Prostate gland (tissue), 2 donors: ENCODE measurements at regions not wholly inside any gene's neighbourhood (a gene's known extent, or its start where the extent isn't known, plus 50 kb on each side); places are given as distances from the start of the nearest gene placed in this dataset.

ENCODE experiments used
- POLR2A ChIP-seq: fragments of 450-650 bp; IDR thresholded peaks from one replicate; pipeline ENCODE4 v1.6.1; 2016; ENCODE audit warnings: antibody characterized with exemption, mild to moderate bottlenecking
- POLR2AphosphoS5 ChIP-seq: sonication (generic); formaldehyde crosslinking; IDR thresholded peaks from one replicate; pipeline ENCODE4 v1.6.1; 2017; ENCODE audit warnings: antibody characterized with exemption
- TF ChIP-seq, protein P1 (sequence below), 4 experiments: fragments of 200-600 bp in 2 of 4; fragments of 450-650 bp in 2 of 4; sonication (generic) in 2 of 4; IDR thresholded peaks; 1 replicate in 3 of 4; 2 replicates in 1 of 4; pipeline ENCODE4 v1.5.1; 2016 to 2019; ENCODE audit warnings: antibody characterized with exemption in 4 of 4, mild to moderate bottlenecking in 2 of 4, moderate library complexity in 2 of 4

DNA sequence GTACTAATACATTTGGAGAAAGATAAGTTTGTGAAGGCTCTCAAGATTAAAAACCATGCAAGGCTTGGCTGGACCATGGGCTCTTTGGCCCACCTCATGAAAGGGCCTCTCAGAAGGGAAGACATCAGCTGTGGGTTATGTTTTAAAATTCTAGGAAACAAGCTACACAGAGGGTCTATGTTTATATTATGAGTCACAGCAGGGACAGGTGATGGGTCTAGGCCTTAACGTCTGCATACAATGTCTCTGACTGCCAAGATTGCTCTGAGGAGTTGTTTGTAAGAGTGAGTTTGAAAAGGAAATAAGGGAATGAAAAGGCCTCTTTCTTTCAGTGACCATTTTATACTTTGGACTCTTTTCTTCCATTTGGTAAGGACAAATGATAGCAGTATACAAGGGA lies 77.0 kb upstream of the ARMCX2 start:
- no peak for TF ChIP-seq POLR2A
- no peak for TF ChIP-seq POLR2AphosphoS5
- TF ChIP-seq, protein P1, sequence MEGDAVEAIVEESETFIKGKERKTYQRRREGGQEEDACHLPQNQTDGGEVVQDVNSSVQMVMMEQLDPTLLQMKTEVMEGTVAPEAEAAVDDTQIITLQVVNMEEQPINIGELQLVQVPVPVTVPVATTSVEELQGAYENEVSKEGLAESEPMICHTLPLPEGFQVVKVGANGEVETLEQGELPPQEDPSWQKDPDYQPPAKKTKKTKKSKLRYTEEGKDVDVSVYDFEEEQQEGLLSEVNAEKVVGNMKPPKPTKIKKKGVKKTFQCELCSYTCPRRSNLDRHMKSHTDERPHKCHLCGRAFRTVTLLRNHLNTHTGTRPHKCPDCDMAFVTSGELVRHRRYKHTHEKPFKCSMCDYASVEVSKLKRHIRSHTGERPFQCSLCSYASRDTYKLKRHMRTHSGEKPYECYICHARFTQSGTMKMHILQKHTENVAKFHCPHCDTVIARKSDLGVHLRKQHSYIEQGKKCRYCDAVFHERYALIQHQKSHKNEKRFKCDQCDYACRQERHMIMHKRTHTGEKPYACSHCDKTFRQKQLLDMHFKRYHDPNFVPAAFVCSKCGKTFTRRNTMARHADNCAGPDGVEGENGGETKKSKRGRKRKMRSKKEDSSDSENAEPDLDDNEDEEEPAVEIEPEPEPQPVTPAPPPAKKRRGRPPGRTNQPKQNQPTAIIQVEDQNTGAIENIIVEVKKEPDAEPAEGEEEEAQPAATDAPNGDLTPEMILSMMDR (IDR thresholded peaks at IDR 0.05): no peak
